ENCODE measurements at regions not wholly inside any gene's neighbourhood (a gene's known extent, or its start where the extent isn't known, plus 50 kb on each side); places are given as distances from the start of the nearest gene placed in this dataset.

DNA sequence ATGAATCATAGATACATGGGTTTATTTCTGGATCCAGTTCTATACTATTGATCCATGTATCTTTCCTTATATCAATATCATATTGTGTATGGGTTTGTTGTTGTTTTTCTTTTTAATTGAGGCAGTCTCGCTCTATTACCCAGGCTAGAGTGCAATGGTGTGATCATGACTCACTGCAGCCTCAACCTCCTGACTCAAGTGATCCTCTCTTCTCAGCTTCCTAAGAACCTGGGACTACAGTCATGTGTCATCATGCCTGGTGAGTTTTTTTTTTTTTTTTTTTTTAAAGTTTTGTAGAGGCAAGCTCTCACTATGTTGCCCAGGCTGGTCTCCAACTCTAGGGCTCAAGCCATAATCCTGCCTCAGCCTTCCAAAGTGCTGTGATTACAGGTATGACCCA is 1589.4 kb upstream of the TENM4 start:
- H3K36me3 ChIP-seq, result no peaks in the 10 kb centered on the region
- intact Hi-C loops (cut with DNase I; ENCODE audit: low total_unique reads), result no loop called here
- no peaks in the 10 kb centered on the region for H3K27me3 ChIP-seq
- no peaks in the 10 kb centered on the region for H3K4me1 ChIP-seq
- H3K9me3 ChIP-seq, result no peaks in the 10 kb centered on the region
- H3K27ac ChIP-seq, result no peak overlapping the region
- no peak for DNase-seq
- no peak overlapping the region for H3K4me3 ChIP-seq
- TF ChIP-seq, protein P1, sequence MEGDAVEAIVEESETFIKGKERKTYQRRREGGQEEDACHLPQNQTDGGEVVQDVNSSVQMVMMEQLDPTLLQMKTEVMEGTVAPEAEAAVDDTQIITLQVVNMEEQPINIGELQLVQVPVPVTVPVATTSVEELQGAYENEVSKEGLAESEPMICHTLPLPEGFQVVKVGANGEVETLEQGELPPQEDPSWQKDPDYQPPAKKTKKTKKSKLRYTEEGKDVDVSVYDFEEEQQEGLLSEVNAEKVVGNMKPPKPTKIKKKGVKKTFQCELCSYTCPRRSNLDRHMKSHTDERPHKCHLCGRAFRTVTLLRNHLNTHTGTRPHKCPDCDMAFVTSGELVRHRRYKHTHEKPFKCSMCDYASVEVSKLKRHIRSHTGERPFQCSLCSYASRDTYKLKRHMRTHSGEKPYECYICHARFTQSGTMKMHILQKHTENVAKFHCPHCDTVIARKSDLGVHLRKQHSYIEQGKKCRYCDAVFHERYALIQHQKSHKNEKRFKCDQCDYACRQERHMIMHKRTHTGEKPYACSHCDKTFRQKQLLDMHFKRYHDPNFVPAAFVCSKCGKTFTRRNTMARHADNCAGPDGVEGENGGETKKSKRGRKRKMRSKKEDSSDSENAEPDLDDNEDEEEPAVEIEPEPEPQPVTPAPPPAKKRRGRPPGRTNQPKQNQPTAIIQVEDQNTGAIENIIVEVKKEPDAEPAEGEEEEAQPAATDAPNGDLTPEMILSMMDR (IDR thresholded peaks at IDR 0.05), result no peak

DNA sequence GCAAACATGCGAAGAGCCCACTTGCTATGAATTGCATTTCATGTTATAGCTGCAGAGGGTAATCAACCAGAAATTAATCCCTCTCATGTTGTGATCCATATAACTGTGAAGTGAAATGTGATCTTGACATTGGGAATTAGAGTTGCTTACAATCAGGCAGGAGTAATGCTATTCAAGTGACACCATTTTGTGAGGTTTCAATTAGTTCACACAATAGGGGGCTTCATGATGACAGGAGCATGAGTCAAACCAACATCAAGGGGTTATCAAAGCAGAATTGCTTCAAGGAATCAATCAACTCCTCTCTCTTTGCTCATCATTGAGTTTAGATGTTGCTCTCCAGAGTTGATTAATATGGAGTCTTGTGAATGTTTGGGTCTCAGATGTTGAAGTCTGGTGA is 1585.2 kb upstream of the TENM4 start:
- no peak for DNase-seq
- Histone ChIP-seq H3K4me1 (no peaks in the 10 kb centered on the region), H3K27me3 (no peaks in the 10 kb centered on the region), H3K4me3 (no peak overlapping the region), H3K27ac (no peak overlapping the region), H3K36me3 (no peaks in the 10 kb centered on the region), H3K9me3 (no peaks in the 10 kb centered on the region)
- intact Hi-C loops (cut with DNase I; ENCODE audit: low total_unique reads), result no loop called here
- TF ChIP-seq, protein P1 (IDR thresholded peaks at IDR 0.05), result no peak

DNA sequence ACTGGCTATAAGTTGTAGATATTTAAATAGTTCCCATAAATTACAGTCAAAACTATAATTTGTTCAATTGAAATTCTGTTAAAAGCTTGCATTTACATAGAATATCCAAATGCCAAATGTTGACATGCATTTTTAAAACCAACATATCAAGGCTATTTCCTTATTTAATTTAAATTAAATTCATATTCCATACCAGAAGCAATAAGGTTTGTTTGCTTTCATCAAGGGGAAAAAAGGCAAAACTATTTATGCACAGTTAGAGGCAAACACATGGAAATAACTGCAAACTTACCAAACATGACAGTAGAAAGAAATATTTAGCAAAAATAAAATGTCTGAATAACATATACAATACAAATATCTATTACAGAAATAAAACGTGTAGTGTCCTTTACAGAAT is 1581.2 kb upstream of the TENM4 start:
- no peaks in the 10 kb centered on the region for H3K36me3 ChIP-seq
- TF ChIP-seq, protein P1 (IDR thresholded peaks at IDR 0.05), result no peak
- intact Hi-C loops (cut with DNase I; ENCODE audit: low total_unique reads), result no loop called here

DNA sequence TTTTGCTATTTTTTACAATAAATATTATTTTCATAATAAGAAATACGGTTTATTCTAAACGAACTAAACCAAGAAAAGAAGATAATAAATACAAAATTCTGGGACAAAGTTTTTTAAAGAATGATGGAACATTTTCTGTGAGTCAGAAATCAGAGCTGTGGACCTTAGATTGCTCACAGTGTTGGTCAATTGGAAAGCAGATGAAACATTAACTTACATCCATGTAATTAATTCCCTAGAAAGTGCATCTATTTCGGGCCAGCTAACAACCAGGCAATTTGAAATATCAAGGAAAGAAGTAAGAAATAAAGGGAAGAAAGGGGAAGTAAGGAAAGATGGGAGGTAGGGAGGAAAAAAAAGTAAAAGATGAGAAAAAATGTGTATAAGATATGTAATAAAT is 1569.8 kb upstream of the TENM4 start:
- DNase-seq, result no peak

More for the DNA sequence above, 1581.2 kb upstream of the TENM4 start:
- Histone ChIP-seq H3K4me3 (no peak overlapping the region), H3K9me3 (no peaks in the 10 kb centered on the region), H3K27ac (no peak overlapping the region), H3K27me3 (no peaks in the 10 kb centered on the region), H3K4me1 (no peaks in the 10 kb centered on the region)
- DNase-seq, result no peak

DNA sequence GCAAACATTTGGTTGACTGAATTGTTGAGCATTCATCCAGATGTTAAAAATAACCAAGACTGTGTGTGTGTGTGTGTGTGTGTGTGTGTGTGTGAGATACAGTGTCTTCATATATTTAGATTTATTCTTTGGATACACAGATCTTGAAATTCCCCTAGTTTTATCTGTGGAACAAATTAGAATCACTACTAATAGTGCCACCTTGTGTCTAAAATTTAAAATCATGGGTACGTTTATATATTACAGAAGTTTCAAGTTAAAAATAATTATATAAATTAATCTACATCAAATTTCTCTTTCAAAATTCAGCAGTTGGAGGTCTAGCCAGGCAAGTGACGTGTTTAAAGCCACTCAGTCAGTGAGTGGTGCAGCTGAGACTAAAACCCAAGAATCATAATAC is 1566.2 kb upstream of the TENM4 start:
- no peaks in the 10 kb centered on the region for H3K36me3 ChIP-seq
- H3K27me3 ChIP-seq, result no peaks in the 10 kb centered on the region
- no peak for DNase-seq
- intact Hi-C loops (cut with DNase I; ENCODE audit: low total_unique reads), result no loop called here
- TF ChIP-seq, protein P1 (IDR thresholded peaks at IDR 0.05), result no peak
- H3K4me3 ChIP-seq, result no peak overlapping the region
- H3K4me1 ChIP-seq, result no peaks in the 10 kb centered on the region
- no peak overlapping the region for H3K27ac ChIP-seq
- peaks cover 0 to 4% (median 0%) of the 10 kb centered on the region in 3 donors for H3K9me3 ChIP-seq

More for the DNA sequence above, 1569.8 kb upstream of the TENM4 start:
- Histone ChIP-seq H3K27ac (no peak overlapping the region), H3K4me1 (no peaks in the 10 kb centered on the region), H3K4me3 (no peak overlapping the region), H3K27me3 (no peaks in the 10 kb centered on the region), H3K9me3 (peaks cover 0 to 8% (median 0%) of the 10 kb centered on the region in 3 donors), H3K36me3 (no peaks in the 10 kb centered on the region)
- intact Hi-C loops (cut with DNase I; ENCODE audit: low total_unique reads), result no loop called here
- TF ChIP-seq, protein P1 (IDR thresholded peaks at IDR 0.05), result no peak

DNA sequence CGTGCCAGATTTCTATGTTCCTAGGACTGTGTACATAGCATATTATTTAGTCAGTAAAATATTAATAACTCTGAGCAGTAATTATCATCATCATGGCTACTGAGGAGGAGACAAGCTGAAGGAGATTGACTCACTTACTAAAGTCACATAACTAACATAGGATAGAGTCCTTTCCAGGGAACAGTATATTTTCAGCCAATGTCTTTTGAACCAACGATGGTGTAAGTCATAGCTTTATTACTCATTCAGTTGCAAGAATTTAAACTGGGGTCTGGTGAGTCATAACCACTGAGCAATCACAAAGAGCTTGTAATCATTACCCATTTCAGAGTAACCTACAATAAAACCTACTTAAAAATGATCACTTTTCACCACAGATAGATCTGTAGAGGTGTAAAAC is 1564.8 kb upstream of the TENM4 start:
- TF ChIP-seq, protein P1 (IDR thresholded peaks at IDR 0.05), result no peak
- no peaks in the 10 kb centered on the region for H3K9me3 ChIP-seq

More for the DNA sequence above, 1564.8 kb upstream of the TENM4 start:
- intact Hi-C loops (cut with DNase I; ENCODE audit: low total_unique reads), result no loop called here
- Histone ChIP-seq H3K36me3 (no peaks in the 10 kb centered on the region), H3K27ac (no peak overlapping the region), H3K4me1 (no peaks in the 10 kb centered on the region), H3K27me3 (no peaks in the 10 kb centered on the region), H3K4me3 (no peak overlapping the region)
- DNase-seq, result no peak

All from tibial artery (tissue), 4 donors.